HepG2 (cell line): ENCODE measurements at regions not wholly inside any gene's neighbourhood (a gene's known extent, or its start where the extent isn't known, plus 50 kb on each side); places are given as distances from the start of the nearest gene placed in this dataset.

Experiments used
- ATAC-seq: fragments of 200-7000 bp; cut with Tn5 transposase; 3 replicates; pipeline ENCODE4 v1.9.1; 2020; ENCODE audit warnings: mild to moderate bottlenecking, moderate library complexity
- BruUV-seq: library from RNA; stranded (reverse); fragments of 400-500 nt; replicated peaks from 2 replicates; lab custom pipeline; 2021; lab: Mats Ljungman, UMichigan
- CTCF ChIA-PET: fragments of 300-600 bp; formaldehyde crosslinking; extraction: SDS; loops from one replicate; lab custom pipeline; 2021; ENCODE audit warnings: low total read pairs, inconsistent platforms, low intra/inter-chr PET ratio; lab: Yijun Ruan, JAX
- POLR2A ChIA-PET: fragments of 350-600 bp; sonication (Branson Sonifier 250); formaldehyde crosslinking; loops from one replicate; lab custom pipeline; 2020; ENCODE audit warnings: antibody characterized with exemption, inconsistent platforms; lab: Yijun Ruan, JAX
- DNase-seq: peaks from one replicate; pipeline ENCODE4 v3.0.0-alpha.2; 2015; ENCODE audit warnings: low spot score
- FAIRE-seq: peaks from 3 replicates; lab custom pipeline; 2011; peaks lifted over from hg19 to GRCh38; lab: Jason Lieb, UNC
- H2AFZ ChIP-seq: one replicate; pipeline ENCODE4 v1.6.1; 2011; ENCODE audit warnings: low read length, inconsistent platforms
- H3K27ac ChIP-seq: fragments of 300-600 bp; 3 replicates; pipeline ENCODE4 v1.8.0; 2011; ENCODE audit warnings: mixed run types, mild to moderate bottlenecking, mixed read lengths, low read length, inconsistent platforms; ENCODE audit not compliant: insufficient read depth; ENCODE audit errors: extremely low read length
- H3K27me3 ChIP-seq, 2 experiments: fragments of 200-600 bp in 1 of 2; 2 replicates in 1 of 2; 3 replicates in 1 of 2; pipeline versions ENCODE4 v1.6.0 to v1.8.0; 2011; ENCODE audit warnings: low read length in 2 of 2, mild to moderate bottlenecking in 2 of 2, moderate library complexity in 2 of 2, inconsistent platforms in 1 of 2; ENCODE audit not compliant: insufficient read depth in 2 of 2, control insufficient read depth in 1 of 2
- H3K36me3 ChIP-seq, 2 experiments: fragments of 200-600 bp in 1 of 2; replicated peaks in 1 of 2; 2 replicates in 1 of 2; 3 replicates in 1 of 2; pipeline versions ENCODE4 v1.5.1 to v1.8.0; 2011; ENCODE audit warnings: low read length in 2 of 2, inconsistent platforms in 1 of 2; ENCODE audit not compliant: insufficient read depth in 2 of 2, control insufficient read depth in 1 of 2
- H3K4me1 ChIP-seq: 2 replicates; pipeline ENCODE4 v1.5.1; 2012; ENCODE audit warnings: low read length, inconsistent platforms; ENCODE audit not compliant: insufficient read depth
- H3K4me2 ChIP-seq: 2 replicates; pipeline ENCODE4 v1.6.0; 2011; ENCODE audit warnings: low read depth, low read length, inconsistent platforms
- H3K4me3 ChIP-seq, 3 experiments: fragments of 200-600 bp in 1 of 3; sonication (generic), shearing (Covaris generic) in 1 of 3; replicated peaks in 1 of 3; 2 replicates each; pipeline ENCODE4 v1.5.1; 2011 to 2016; ENCODE audit warnings: low read length in 3 of 3, inconsistent platforms in 2 of 3, low read depth in 2 of 3, mild to moderate bottlenecking in 2 of 3, control low read depth in 1 of 3, mixed read lengths in 1 of 3; ENCODE audit not compliant: insufficient read depth in 1 of 3
- H3K79me2 ChIP-seq: one replicate; pipeline ENCODE4 v1.6.1; 2011; ENCODE audit warnings: low read length, inconsistent platforms; ENCODE audit not compliant: insufficient read depth
- H3K9ac ChIP-seq: 2 replicates; pipeline ENCODE4 v1.6.0; 2011; ENCODE audit warnings: mild to moderate bottlenecking, low read depth, low read length, inconsistent platforms; ENCODE audit not compliant: insufficient read depth
- H3K9me3 ChIP-seq: 2 replicates; pipeline ENCODE4 v1.5.1; 2012; ENCODE audit warnings: mild to moderate bottlenecking, low read length
- H4K20me1 ChIP-seq: 2 replicates; pipeline ENCODE4 v1.6.0; 2011; ENCODE audit warnings: inconsistent platforms, mild to moderate bottlenecking, low read length, moderate library complexity; ENCODE audit not compliant: insufficient read depth
- BRF2 ChIP-seq: sonication (generic); formaldehyde crosslinking; IDR thresholded peaks from 2 replicates; pipeline ENCODE4 v1.8.1; 2022; ENCODE audit warnings: mild to moderate bottlenecking, missing genetic modification reagents
- IKZF5 ChIP-seq: IDR thresholded peaks from 2 replicates; pipeline ENCODE4 v1.6.1; 2018; ENCODE audit warnings: missing genetic modification reagents, mild to moderate bottlenecking, missing compliant biosample characterization
- JUNB ChIP-seq: sonication (generic); formaldehyde crosslinking; IDR thresholded peaks from 2 replicates; pipeline ENCODE4 v1.8.0; 2022; ENCODE audit warnings: missing genetic modification reagents, mild to moderate bottlenecking, borderline replicate concordance
- NFYC ChIP-seq: IDR thresholded peaks from 2 replicates; pipeline ENCODE4 v1.6.1; 2016; ENCODE audit warnings: missing genetic modification reagents, missing compliant biosample characterization
- NR1H2 ChIP-seq: sonication (generic); formaldehyde crosslinking; IDR thresholded peaks from 2 replicates; pipeline ENCODE4 v1.8.1; 2022; ENCODE audit warnings: low read depth, missing genetic modification reagents, borderline replicate concordance
- ZFP36L1 ChIP-seq: sonication (generic); formaldehyde crosslinking; IDR thresholded peaks from 2 replicates; pipeline ENCODE4 v1.8.0; 2022; ENCODE audit warnings: mild to moderate bottlenecking, missing genetic modification reagents, moderate library complexity
- ZMYM4 ChIP-seq: sonication (generic); formaldehyde crosslinking; IDR thresholded peaks from 2 replicates; pipeline ENCODE4 v1.8.1; 2023; ENCODE audit warnings: mild to moderate bottlenecking, missing genetic modification reagents
- WGBS: methylation state at CpG from one replicate; pipeline ENCODE4 v1.1.6; 2017; ENCODE audit warnings: low lambda C conversion rate; 5-methylcytosine and 5-hydroxymethylcytosine counted together
- in situ Hi-C: cut with HindIII; loops from 2 replicates; pipeline ENCODE4 v1.10.0; 2017; ENCODE audit warnings: low pct_unique_long_range_greater_than_20kb; ENCODE audit not compliant: extremely low pct_ligation_motif_present
- intact Hi-C: fragments of 100-400 bp; cut with micrococcal nuclease; formaldehyde crosslinking; loops from one replicate; pipeline ENCODE4 v1.10.0; 2022; ENCODE audit not compliant: unreplicated experiment
- TF ChIP-seq, protein P1 (sequence below): sonication (generic); formaldehyde crosslinking; IDR thresholded peaks from 2 replicates; pipeline ENCODE4 v1.9.0; 2021; ENCODE audit warnings: missing genetic modification reagents, borderline replicate concordance

DNA sequence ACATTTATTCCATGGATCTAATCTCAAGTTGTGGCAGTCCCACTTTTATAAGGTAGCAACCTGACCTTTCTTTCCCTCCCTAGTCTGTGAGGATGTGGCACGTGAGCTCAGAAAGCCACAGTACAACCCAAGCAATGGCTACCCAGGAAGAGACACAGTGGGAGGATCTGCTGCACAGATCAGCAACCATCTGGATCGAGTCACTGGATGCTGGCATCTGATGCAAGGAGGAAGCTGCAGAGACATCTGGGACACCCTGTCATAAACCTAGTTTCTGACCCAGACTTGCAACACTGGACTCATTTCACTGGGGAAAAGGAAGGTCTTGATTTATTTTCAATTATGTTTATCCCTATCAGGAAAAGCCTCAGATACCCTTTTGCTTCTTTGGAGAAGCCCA is 327.1 kb downstream of the PAPSS1 start:
- TF ChIP-seq NFYC (CRISPR knock-in tag) (no peak), ZMYM4 (CRISPR knock-in tag) (no peak), IKZF5 (no peak), ZFP36L1 (CRISPR knock-in tag) (no peak), NR1H2 (no peak), JUNB (CRISPR knock-in tag) (no peak), BRF2 (CRISPR knock-in tag) (no peak)
- TF ChIP-seq, protein P1, sequence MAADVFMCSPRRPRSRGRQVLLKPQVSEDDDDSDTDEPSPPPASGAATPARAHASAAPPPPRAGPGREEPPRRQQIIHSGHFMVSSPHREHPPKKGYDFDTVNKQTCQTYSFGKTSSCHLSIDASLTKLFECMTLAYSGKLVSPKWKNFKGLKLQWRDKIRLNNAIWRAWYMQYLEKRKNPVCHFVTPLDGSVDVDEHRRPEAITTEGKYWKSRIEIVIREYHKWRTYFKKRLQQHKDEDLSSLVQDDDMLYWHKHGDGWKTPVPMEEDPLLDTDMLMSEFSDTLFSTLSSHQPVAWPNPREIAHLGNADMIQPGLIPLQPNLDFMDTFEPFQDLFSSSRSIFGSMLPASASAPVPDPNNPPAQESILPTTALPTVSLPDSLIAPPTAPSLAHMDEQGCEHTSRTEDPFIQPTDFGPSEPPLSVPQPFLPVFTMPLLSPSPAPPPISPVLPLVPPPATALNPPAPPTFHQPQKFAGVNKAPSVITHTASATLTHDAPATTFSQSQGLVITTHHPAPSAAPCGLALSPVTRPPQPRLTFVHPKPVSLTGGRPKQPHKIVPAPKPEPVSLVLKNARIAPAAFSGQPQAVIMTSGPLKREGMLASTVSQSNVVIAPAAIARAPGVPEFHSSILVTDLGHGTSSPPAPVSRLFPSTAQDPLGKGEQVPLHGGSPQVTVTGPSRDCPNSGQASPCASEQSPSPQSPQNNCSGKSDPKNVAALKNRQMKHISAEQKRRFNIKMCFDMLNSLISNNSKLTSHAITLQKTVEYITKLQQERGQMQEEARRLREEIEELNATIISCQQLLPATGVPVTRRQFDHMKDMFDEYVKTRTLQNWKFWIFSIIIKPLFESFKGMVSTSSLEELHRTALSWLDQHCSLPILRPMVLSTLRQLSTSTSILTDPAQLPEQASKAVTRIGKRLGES (CRISPR knock-in tag): no peak
- no TSS peak for BruUV-seq
- Histone ChIP-seq H3K4me3 (no peak overlapping the region), H3K27ac (no peak overlapping the region), H3K4me2 (peak overlapping the region; percentile 29; the same call in 1 of the 2 replicates), H3K27me3 (no peaks in the 10 kb centered on the region), H3K79me2 (no peaks in the 10 kb centered on the region), H3K4me1 (no peaks in the 10 kb centered on the region), H3K9me3 (no peaks in the 10 kb centered on the region), H4K20me1 (no peaks in the 10 kb centered on the region), H3K36me3 (no peaks in the 10 kb centered on the region), H3K9ac (no peak overlapping the region), H2AFZ (no peak overlapping the region)
- FAIRE-seq (no peak), DNase-seq (no peak), ATAC-seq (no peak)
- in situ Hi-C loops: no loop called here
- intact Hi-C loops: no loop called here
- WGBS: 5% methylated on average over 2 of the region's 2 CpGs
- CTCF ChIA-PET: no interaction called here
- POLR2A ChIA-PET: no interaction called here
